OCI-LY1 (cell line): ENCODE measurements at regions not wholly inside any gene's neighbourhood (a gene's known extent, or its start where the extent isn't known, plus 50 kb on each side); places are given as distances from the start of the nearest gene placed in this dataset.

Experiments
- H2AFZ ChIP-seq: fragments of 200-600 bp; sonication (generic), shearing (Covaris generic); 2 replicates; pipeline ENCODE4 v1.6.0; 2014; ENCODE audit warnings: antibody characterized with exemption, mild to moderate bottlenecking, low read length
- H3F3A ChIP-seq: fragments of 200-600 bp; sonication (generic), shearing (Covaris generic); 2 replicates; pipeline ENCODE4 v1.6.0; 2014; ENCODE audit warnings: mild to moderate bottlenecking, antibody characterized with exemption, low read length, moderate library complexity; ENCODE audit not compliant: insufficient read depth
- H3K27ac ChIP-seq: fragments of 200-600 bp; sonication (generic); 2 replicates; pipeline ENCODE4 v1.5.1; 2014; ENCODE audit warnings: low read length, mixed run types, mild to moderate bottlenecking, low read depth; ENCODE audit not compliant: poor library complexity, severe bottlenecking
- H3K27me3 ChIP-seq: fragments of 200-600 bp; sonication (generic); 2 replicates; pipeline ENCODE4 v1.6.0; 2014; ENCODE audit warnings: antibody characterized with exemption, mild to moderate bottlenecking, low read length, moderate library complexity; ENCODE audit not compliant: insufficient read depth
- H3K36me3 ChIP-seq: fragments of 200-600 bp; sonication (generic); 2 replicates; pipeline ENCODE4 v1.6.1; 2014; ENCODE audit warnings: mild to moderate bottlenecking, antibody characterized with exemption, low read length, moderate library complexity, mixed read lengths; ENCODE audit not compliant: insufficient read depth
- H3K4me1 ChIP-seq: fragments of 200-600 bp; sonication (generic); 2 replicates; pipeline ENCODE4 v1.5.1; 2014; ENCODE audit warnings: mild to moderate bottlenecking, low read length, moderate library complexity; ENCODE audit not compliant: insufficient read depth, severe bottlenecking
- H3K4me2 ChIP-seq: fragments of 200-600 bp; sonication (generic), shearing (Covaris generic); 2 replicates; pipeline ENCODE4 v1.6.1; 2014; ENCODE audit warnings: low read length
- H3K4me3 ChIP-seq: fragments of 200-600 bp; sonication (generic); 2 replicates; pipeline ENCODE4 v1.5.1; 2014; ENCODE audit warnings: low read length, low read depth, mild to moderate bottlenecking, mixed read lengths; ENCODE audit not compliant: poor library complexity, severe bottlenecking
- H3K79me2 ChIP-seq: fragments of 200-600 bp; shearing (Covaris generic); 2 replicates; pipeline ENCODE4 v1.6.1; 2016; ENCODE audit warnings: mixed run types, low read length, mixed read lengths; ENCODE audit not compliant: insufficient read depth
- H3K9ac ChIP-seq: fragments of 200-600 bp; sonication (generic), shearing (Covaris generic); 2 replicates; pipeline ENCODE4 v1.6.1; 2014; ENCODE audit warnings: mild to moderate bottlenecking, low read length, mixed read lengths
- H3K9me2 ChIP-seq: fragments of 200-600 bp; sonication (generic), shearing (Covaris generic); 2 replicates; pipeline ENCODE4 v1.6.1; 2014; ENCODE audit warnings: low read depth, mild to moderate bottlenecking, low read length, mixed read lengths
- H3K9me3 ChIP-seq: fragments of 200-600 bp; shearing (Covaris generic); 2 replicates; pipeline ENCODE4 v1.6.1; 2014; ENCODE audit warnings: low read length, mixed read lengths
- H4K20me1 ChIP-seq: fragments of 200-600 bp; sonication (generic), shearing (Covaris generic); 2 replicates; pipeline ENCODE4 v1.6.0; 2016; ENCODE audit warnings: mild to moderate bottlenecking, low read length; ENCODE audit not compliant: insufficient read depth
- CTCF ChIP-seq: fragments of 200-600 bp; sonication (generic), shearing (Covaris generic); IDR thresholded peaks from 2 replicates; pipeline ENCODE4 v1.5.1; 2017; ENCODE audit warnings: mild to moderate bottlenecking, antibody characterized with exemption, low read length, moderate library complexity, mixed read lengths
- EZH2 ChIP-seq: fragments of 200-600 bp; sonication (generic), shearing (Covaris generic); IDR thresholded peaks from 2 replicates; pipeline ENCODE4 v1.8.0; 2017; ENCODE audit warnings: borderline replicate concordance, mixed run types, mild to moderate bottlenecking, antibody characterized with exemption, low read length, moderate library complexity, mixed read lengths

GRCh38 chr6:98044791-98045470 is 761.9 kb upstream of the MMS22L start:
- Histone ChIP-seq H3K27ac (no peak overlapping the region), H2AFZ (no peak overlapping the region), H3K9me2 (no peaks in the 10 kb centered on the region), H3K27me3 (no peaks in the 10 kb centered on the region), H3K9me3 (no peaks in the 10 kb centered on the region), H3F3A (no peaks in the 10 kb centered on the region), H3K36me3 (no peaks in the 10 kb centered on the region), H3K4me3 (no peak overlapping the region), H3K9ac (no peak overlapping the region), H3K4me2 (no peak overlapping the region), H4K20me1 (no peaks in the 10 kb centered on the region), H3K79me2 (no peaks in the 10 kb centered on the region), H3K4me1 (no peaks in the 10 kb centered on the region)
- TF ChIP-seq EZH2 = no peak
- TF ChIP-seq CTCF = no peak

- Histone ChIP-seq H3K27me3 (no peaks in the 10 kb centered on the region), H3K4me3 (no peak overlapping the region), H3K27ac (no peak overlapping the region), H3K9me2 (no peaks in the 10 kb centered on the region), H3K9me3 (no peaks in the 10 kb centered on the region), H3K9ac (no peak overlapping the region), H3K4me2 (no peak overlapping the region), H4K20me1 (no peaks in the 10 kb centered on the region), H3F3A (no peaks in the 10 kb centered on the region), H3K36me3 (no peaks in the 10 kb centered on the region), H3K79me2 (no peaks in the 10 kb centered on the region), H2AFZ (no peak overlapping the region), H3K4me1 (no peaks in the 10 kb centered on the region)
- no peak for TF ChIP-seq EZH2
- no peak for TF ChIP-seq CTCF
These were observed 764.1 kb upstream of the MMS22L start for GRCh38 chr6:98047164-98047563.

- Histone ChIP-seq H3K9me2 (no peaks in the 10 kb centered on the region), H3K4me2 (no peak overlapping the region), H3K9ac (no peak overlapping the region), H3K4me1 (no peaks in the 10 kb centered on the region), H3K36me3 (no peaks in the 10 kb centered on the region), H3K27ac (no peak overlapping the region), H3K4me3 (no peak overlapping the region), H3K9me3 (no peaks in the 10 kb centered on the region), H4K20me1 (no peaks in the 10 kb centered on the region), H2AFZ (no peak overlapping the region), H3K27me3 (no peaks in the 10 kb centered on the region), H3F3A (no peaks in the 10 kb centered on the region), H3K79me2 (no peaks in the 10 kb centered on the region)
- TF ChIP-seq EZH2 = no peak
These were observed 764.9 kb upstream of the MMS22L start for GRCh38 chr6:98047871-98048270.

GRCh38 chr6:98054453-98054852 is 771.4 kb upstream of the MMS22L start:
- H3K4me2 ChIP-seq = no peak overlapping the region
- H2AFZ ChIP-seq = no peak overlapping the region
- H4K20me1 ChIP-seq = no peaks in the 10 kb centered on the region
- no peaks in the 10 kb centered on the region for H3K27me3 ChIP-seq
- H3K4me3 ChIP-seq = no peak overlapping the region
- no peaks in the 10 kb centered on the region for H3K36me3 ChIP-seq
- no peaks in the 10 kb centered on the region for H3F3A ChIP-seq
- H3K79me2 ChIP-seq = no peaks in the 10 kb centered on the region
- no peaks in the 10 kb centered on the region for H3K9me3 ChIP-seq
- no peak overlapping the region for H3K27ac ChIP-seq
- H3K9ac ChIP-seq = no peak overlapping the region
- TF ChIP-seq EZH2 (no peak), CTCF (peak; percentile 40; the same call in 1 of the 2 replicates)
- H3K4me1 ChIP-seq = no peaks in the 10 kb centered on the region
- H3K9me2 ChIP-seq = no peaks in the 10 kb centered on the region
